SU-DHL-6 (cell line): ENCODE measurements at regions not wholly inside any gene's neighbourhood (a gene's known extent, or its start where the extent isn't known, plus 50 kb on each side); places are given as distances from the start of the nearest gene placed in this dataset.

Experiments
- CTCF ChIP-seq: fragments of 200-600 bp; sonication (generic); IDR thresholded peaks from one replicate; pipeline ENCODE4 v1.5.1; 2017; ENCODE audit warnings: antibody characterized with exemption, mild to moderate bottlenecking, low read length, moderate library complexity; ENCODE audit not compliant: insufficient read depth, poor library complexity, severe bottlenecking
- EZH2phosphoT487 ChIP-seq: fragments of 200-600 bp; sonication (generic), shearing (Covaris generic); conservative IDR thresholded peaks from 2 replicates; pipeline ENCODE4 v1.6.1; 2018; ENCODE audit warnings: mild to moderate bottlenecking, antibody characterized with exemption, low read length, moderate library complexity, mixed read lengths

- TF ChIP-seq CTCF (no peak), EZH2phosphoT487 (no peak)
These were observed 97.4 kb upstream of the ARMC2 start for GRCh38 chr6:108750801-108751200.
